ENCODE measurements at regions not wholly inside any gene's neighbourhood (a gene's known extent, or its start where the extent isn't known, plus 50 kb on each side); places are given as distances from the start of the nearest gene placed in this dataset.

- no peak for TF ChIP-seq CTCF (conservative IDR thresholded peaks at IDR 0.05)
- TF ChIP-seq EZH2 (IDR thresholded peaks at IDR 0.05; ENCODE audit: low read depth), result no peak
Observed at GRCh38 chr13:50544211-50544610, 299.3 kb downstream of the DLEU7 start.

Data from PC-9 (cell line).